ENCODE measurements at regions not wholly inside any gene's neighbourhood (a gene's known extent, or its start where the extent isn't known, plus 50 kb on each side); places are given as distances from the start of the nearest gene placed in this dataset.
"Not testable (repeated sequence)": the region's sequence is repeated elsewhere in the genome, so short reads cannot be mapped to it uniquely, and the experiment has no call there.

- no peak for ATAC-seq
- intact Hi-C loops (cut with micrococcal nuclease): no loop called here
- no peak for DNase-seq
Measured at GRCh38 chr3:194950906-194951628, 265.4 kb downstream of the FAM43A start.

DNA sequence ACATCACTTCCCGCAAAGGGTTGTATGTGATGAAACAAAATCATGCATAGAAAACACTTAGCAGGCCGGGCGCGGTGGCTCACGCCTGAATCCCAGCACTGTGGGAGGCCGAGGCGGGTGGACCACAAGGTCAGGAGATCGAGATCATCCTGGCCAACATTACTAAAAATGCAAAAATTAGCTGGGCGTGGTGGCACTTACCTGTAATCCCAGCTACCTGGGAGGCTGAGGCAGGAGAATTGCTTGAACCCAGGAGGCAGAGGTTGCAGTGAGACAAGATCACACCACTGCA is 265.9 kb downstream of the FAM43A start:
- intact Hi-C loops (cut with micrococcal nuclease); ATAC-seq; DNase-seq: not testable (repeated sequence)

- DNase-seq (no peak), ATAC-seq (peak; percentile 49)
- intact Hi-C loops (cut with micrococcal nuclease): no loop called here
Measured at GRCh38 chr3:194951931-194952582, 266.4 kb downstream of the FAM43A start.

- peak; percentile 68 for ATAC-seq
- DNase-seq: peak; percentile 50
- intact Hi-C loops (cut with micrococcal nuclease): no loop called here
Measured at GRCh38 chr3:194952841-194953241, 267.2 kb downstream of the FAM43A start.

- intact Hi-C loops (cut with micrococcal nuclease): no loop called here
- no peak for DNase-seq
- peak; percentile 5 for ATAC-seq
Measured at GRCh38 chr3:194953291-194953690, 267.6 kb downstream of the FAM43A start.

GRCh38 chr3:194955546-194955945 is 269.9 kb downstream of the FAM43A start:
- ATAC-seq: no peak
- intact Hi-C loops (cut with micrococcal nuclease): no loop called here
- DNase-seq: no peak

- intact Hi-C loops (cut with micrococcal nuclease): no loop called here
- ATAC-seq (no peak), DNase-seq (no peak)
Measured at GRCh38 chr3:194955979-194956696, 270.5 kb downstream of the FAM43A start.

DNA sequence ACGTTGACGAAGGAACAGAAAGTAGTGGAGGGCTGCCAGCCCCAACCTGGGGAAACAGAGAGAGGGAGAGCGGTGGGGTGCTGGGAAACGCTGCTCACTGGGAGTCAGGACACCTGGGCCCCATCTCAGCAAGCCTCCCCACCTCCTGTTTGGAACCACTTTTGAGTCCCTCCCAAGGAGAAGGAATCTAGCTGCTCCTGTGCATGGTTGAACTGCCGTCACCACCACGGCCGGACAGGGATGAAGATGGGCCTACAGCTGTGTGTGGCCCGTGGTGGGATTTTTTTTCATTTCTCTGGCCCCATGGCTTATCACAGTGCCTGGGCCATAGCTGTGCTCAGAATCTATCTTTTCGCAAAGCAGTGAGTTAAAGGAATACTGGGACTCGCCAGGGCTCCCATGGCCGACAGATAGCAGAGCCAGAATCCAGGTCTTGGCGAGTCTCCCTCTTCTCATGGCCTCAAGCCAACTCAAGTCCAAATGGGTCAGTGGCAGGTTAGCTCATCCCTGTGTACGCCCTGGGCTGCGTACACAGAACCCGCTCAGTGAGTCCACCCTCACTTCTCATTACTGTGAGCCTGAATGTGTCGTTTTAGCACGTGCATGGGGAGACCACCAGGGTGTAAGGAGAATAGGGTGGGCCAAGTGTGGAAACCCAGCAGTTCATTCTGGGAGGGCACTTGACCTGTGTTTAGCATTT is 271.2 kb downstream of the FAM43A start:
- ATAC-seq (peak; percentile 74), DNase-seq (peak; percentile 57)
- intact Hi-C loops (cut with micrococcal nuclease): no loop called here

GRCh38 chr3:194957743-194958240 is 272.1 kb downstream of the FAM43A start:
- intact Hi-C loops (cut with micrococcal nuclease): no loop called here
- no peak for DNase-seq

GRCh38 chr3:194959217-194959616 is 273.5 kb downstream of the FAM43A start:
- ATAC-seq: no peak
- DNase-seq: no peak
- intact Hi-C loops (cut with micrococcal nuclease): no loop called here

More at GRCh38 chr3:194957743-194958240, 272.1 kb downstream of the FAM43A start:
- no peak for ATAC-seq

DNA sequence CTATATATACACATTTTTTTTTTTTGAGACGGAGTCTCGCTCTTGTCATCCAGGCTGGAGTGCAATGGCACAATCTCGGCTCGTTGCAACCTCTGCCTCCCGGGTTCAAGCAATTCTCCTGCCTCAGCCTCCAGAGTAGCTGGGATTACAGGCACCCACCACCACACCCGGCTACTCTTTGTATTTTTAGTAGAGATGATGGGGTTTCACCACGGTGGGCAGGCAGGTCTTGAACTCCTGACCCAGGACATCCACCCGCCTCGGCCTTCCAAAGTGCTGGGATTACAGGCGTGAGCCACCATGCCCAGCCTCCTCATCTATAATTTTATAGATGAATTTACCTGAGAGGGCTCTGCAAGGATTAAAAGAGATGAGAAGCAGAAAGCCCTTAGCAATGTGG is 274.0 kb downstream of the FAM43A start:
- DNase-seq; ATAC-seq; intact Hi-C loops (cut with micrococcal nuclease): not testable (repeated sequence)

GRCh38 chr3:194960446-194961032 is 274.9 kb downstream of the FAM43A start:
- intact Hi-C loops (cut with micrococcal nuclease): no loop called here
- ATAC-seq (no peak), DNase-seq (no peak)

- DNase-seq: no peak
- ATAC-seq: no peak
- intact Hi-C loops (cut with micrococcal nuclease): no loop called here
Measured at GRCh38 chr3:194961149-194961548, 275.5 kb downstream of the FAM43A start.

DNA sequence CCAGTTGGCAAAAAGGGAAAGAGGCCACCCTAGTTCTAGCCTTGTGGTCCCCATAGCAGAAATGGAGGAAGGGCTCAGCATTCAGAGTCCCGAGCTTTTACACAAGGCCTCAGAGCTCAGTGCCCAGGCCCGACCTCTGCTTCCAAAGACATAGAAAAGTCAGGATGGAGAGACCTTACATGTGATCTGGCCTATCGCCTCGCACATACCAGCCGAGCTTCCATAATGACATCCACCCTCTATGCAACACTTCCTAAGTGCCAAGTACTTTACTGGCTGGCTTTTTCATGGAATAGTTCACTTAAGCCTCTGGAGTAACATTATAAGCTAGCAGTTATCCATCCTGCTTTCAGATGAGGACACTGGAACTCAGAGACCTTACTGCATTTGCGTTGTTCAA is 275.9 kb downstream of the FAM43A start:
- peak; percentile 75 for ATAC-seq

DNA sequence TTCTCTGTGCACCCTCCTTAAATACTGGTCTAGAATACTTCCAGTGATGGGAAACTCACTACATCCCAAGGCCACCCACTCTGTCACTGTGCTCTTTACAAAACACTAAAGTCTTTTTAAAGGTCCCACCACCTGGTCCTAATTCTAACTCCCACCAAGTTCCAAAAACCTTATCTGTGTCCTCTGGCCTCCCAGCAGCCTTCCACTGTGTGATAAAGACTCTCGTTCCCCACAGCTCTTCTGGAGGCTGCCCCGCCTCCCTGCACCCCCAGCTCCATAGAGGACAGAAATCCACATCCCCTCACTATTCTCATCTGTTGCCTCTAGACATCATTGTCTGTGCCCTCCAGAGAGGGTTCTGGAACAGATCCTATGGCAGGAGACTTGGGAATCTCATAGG is 276.4 kb downstream of the FAM43A start:
- ATAC-seq: no peak
- intact Hi-C loops (cut with micrococcal nuclease): no loop called here
- DNase-seq: no peak

More for the DNA sequence above, 275.9 kb downstream of the FAM43A start:
- intact Hi-C loops (cut with micrococcal nuclease): no loop called here
- no peak for DNase-seq

DNA sequence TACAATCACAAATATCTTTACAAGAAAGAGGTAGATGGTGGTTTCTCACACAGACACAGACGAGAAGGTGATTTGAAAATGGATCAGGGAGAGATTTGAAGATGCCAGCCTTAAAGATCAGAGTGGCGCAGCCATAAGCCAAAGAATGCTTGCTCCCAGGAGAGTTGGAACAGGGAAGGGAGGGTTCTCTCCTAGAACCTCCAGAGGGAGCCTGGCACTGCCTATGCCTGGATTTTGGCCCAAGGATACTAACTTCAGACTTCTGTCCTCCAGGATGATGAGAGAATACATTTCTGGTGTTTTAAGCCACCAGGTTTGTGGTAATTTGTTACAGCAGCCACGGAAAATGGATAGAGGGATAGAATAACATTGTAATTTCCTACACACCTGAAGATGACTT is 279.1 kb downstream of the FAM43A start:
- ATAC-seq: no peak
- intact Hi-C loops (cut with micrococcal nuclease): no loop called here
- no peak for DNase-seq

- ATAC-seq: no peak
- no peak for DNase-seq
- intact Hi-C loops (cut with micrococcal nuclease): no loop called here
Measured at GRCh38 chr3:194967151-194968117, 281.8 kb downstream of the FAM43A start.

DNA sequence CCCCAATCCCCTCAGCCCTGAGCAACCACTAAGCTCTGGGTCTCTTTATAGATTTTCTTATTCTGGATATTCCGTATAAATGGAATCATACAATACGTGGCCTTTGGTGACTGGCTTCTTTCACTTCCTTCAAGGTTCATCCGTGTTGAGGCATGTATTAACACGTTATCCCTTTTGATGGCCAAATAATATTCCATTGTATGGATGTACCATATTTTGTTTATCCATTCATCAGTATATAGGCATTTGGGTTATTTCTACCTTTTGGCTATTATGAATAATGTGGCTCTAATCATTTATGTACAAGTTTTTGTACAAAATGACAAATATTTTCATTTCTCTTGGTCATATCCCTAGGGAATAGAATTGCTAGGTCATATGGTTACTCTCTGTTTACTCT is 284.4 kb downstream of the FAM43A start:
- DNase-seq: no peak
- ATAC-seq: no peak
- intact Hi-C loops (cut with micrococcal nuclease): no loop called here
